COLO829 (cell line): ENCODE measurements at regions not wholly inside any gene's neighbourhood (a gene's known extent, or its start where the extent isn't known, plus 50 kb on each side); places are given as distances from the start of the nearest gene placed in this dataset.
"Not testable (repeated sequence)": the region's sequence is repeated elsewhere in the genome, so short reads cannot be mapped to it uniquely, and the experiment has no call there.

Experiments used
- DNase-seq: peaks from one replicate; pipeline ENCODE4 v3.0.0; 2012; ENCODE audit warnings: low spot score

DNA sequence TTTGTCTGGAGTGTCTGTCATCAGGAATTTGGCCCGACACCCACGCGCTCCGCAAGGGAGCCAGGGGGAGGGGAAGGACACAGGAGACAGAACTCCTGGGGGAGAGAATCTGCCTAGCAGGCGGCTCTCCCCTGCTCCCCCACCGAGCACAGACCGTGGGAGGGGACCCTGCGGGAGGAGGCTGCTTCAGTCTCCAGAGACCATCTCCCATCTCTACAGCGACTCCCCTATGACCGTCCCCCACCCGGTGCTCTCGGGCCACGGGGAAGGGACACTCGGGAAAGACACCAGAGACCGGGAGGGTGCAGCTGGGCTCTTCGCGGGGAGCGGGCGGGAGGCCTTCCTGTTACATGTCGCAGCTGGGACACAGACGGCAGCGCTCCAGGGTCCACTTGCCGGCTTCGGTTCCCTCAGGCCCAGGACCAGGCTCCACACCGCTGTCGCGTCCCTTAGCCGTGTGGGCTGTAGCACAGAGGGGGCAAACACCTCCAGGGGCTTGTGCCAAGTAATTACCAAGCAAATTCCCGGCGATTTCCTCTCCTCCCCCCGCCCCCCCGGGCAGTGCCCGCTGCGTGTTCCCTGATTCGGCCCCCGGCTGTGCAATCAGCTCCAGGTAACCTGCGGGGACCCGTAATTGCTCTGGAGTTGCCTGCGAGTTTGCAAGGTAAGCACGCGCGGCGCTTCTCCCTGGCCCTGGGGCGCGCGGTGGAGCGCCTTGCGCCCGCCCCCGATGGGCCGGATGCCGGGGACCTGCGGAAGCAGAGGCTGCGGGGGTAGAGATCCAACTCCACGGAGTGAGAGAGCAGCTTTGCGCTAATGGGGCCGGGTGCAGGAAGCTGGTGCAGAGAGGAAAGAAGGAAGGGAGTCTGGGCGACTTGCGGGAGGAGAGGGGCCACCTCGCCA is 155.1 kb upstream of the CADM1 start:
- DNase-seq: peak; percentile 50

DNA sequence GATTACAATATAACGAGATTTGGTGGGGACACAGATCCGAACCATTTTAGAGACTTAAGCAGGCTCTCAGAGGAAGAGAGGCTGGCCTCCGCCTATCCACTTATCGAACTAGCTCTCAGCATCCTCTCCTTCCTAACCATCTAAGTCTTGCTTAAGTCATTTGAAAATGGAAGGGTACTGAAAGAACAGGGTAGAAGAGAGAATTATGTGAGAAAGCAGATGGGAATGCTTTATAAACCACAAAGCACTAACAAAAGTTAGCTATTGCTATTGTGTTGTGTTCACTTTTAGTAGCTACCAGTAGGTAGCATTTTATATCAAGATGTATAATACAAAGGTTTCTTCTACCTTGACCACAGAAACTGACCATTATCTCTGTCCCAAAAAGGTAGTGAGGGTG is 153.4 kb upstream of the CADM1 start:
- no peak for DNase-seq

GRCh38 chr11:115656669-115657068 is 152.5 kb upstream of the CADM1 start:
- DNase-seq: no peak

DNA sequence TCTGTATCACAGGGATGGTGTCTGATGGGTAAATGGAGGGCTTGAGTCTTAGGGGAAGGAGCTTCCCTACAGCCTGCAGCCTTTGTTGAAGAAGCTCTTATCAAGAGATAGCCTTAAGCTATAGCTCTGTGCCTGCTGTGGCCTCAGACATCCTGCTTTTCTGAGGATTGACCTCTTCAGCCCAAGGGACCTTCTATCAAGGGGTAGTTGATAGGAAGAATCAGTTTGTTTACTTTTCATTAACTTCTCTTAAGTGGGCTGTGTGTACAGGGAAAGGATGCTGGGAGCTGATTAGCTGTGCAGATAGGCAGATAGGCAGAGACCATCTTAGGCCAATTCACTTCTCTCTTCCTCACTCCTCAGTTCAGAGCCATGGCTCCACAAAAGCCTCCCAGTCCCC is 151.8 kb upstream of the CADM1 start:
- no peak for DNase-seq

- DNase-seq: no peak
Observed at GRCh38 chr11:115654792-115655191, 150.6 kb upstream of the CADM1 start.

DNA sequence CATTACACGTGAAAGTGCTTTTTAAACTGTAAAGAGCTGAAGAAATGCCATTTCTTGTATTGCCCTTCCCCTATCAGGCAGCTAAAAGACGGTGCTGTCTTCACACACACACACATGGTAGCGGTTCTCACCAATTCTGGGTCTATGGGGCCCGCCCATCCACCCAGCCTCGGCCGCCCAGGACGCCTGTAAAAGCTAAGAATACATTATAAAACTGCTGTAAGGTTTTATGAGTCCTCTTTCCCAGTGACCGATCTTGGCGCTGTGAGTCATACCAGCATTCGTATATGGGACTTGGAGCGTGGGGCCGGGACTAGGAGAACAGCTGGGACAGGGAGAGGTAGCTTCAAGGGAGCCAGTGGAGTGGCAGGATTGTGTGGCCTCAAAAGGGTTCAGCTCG is 149.7 kb upstream of the CADM1 start:
- DNase-seq: no peak

GRCh38 chr11:115653076-115653475 is 148.9 kb upstream of the CADM1 start:
- DNase-seq: no peak

DNA sequence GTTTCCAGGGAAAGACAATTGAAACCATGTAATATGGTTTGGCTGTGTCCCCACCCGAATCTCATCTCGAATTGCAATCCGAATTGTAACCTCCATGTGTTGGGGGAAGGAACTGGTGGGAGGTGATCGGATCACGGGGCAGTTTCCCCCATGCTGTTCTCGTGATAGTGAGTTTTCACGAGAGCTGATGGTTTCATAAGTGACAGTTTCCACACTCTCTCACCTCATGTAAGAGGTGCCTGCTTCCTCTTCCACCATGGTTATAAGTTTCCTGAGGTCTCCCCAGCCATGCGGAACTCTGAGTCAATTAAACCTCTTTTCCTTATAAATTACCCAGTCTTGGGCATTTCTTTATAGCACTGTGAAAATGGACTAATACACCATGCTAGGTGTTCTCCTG is 148.3 kb upstream of the CADM1 start:
- DNase-seq: no peak

- DNase-seq: no peak
Observed at GRCh38 chr11:115652094-115652493, 147.9 kb upstream of the CADM1 start.

DNA sequence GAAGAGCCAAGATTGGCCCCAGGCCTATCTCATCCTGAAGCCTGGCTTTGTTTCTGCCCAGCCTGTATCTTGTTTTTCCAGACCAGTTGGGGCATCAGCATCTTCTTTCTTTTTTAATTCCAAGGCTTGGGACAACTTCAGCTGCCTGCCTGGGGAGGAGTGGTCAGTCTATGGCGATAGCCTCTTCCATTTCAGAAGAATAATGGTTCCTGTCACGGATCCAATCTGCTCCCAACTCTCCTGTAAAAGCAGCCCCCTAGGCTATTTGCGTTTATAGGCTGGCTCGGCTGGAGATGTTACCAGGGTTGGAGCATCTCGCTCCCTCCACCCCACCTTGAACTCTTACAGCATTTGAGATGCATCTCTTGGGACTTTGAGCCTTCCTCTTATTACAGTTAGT is 145.2 kb upstream of the CADM1 start:
- DNase-seq: no peak

GRCh38 chr11:115645631-115646317 is 141.6 kb upstream of the CADM1 start:
- DNase-seq: no peak

DNA sequence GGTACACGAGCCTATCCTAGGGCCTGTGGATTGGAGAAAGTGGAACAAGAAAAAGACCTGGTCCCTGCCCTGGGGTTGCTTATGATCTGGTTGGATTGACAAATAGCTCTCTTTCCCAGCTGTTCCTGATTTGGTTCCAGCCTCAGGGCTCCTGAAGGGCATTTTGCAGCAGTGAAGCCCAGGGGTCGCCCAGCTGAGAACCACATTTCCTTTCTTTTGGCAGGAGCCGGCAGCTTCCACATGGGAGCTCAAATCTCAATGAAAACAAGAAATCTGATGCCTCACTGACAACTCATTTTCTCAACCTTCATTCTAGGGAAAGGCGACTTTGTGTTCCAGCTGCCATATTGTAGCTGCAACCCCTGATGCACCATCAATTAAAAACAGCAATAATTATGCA is 140.6 kb upstream of the CADM1 start:
- no peak for DNase-seq

DNA sequence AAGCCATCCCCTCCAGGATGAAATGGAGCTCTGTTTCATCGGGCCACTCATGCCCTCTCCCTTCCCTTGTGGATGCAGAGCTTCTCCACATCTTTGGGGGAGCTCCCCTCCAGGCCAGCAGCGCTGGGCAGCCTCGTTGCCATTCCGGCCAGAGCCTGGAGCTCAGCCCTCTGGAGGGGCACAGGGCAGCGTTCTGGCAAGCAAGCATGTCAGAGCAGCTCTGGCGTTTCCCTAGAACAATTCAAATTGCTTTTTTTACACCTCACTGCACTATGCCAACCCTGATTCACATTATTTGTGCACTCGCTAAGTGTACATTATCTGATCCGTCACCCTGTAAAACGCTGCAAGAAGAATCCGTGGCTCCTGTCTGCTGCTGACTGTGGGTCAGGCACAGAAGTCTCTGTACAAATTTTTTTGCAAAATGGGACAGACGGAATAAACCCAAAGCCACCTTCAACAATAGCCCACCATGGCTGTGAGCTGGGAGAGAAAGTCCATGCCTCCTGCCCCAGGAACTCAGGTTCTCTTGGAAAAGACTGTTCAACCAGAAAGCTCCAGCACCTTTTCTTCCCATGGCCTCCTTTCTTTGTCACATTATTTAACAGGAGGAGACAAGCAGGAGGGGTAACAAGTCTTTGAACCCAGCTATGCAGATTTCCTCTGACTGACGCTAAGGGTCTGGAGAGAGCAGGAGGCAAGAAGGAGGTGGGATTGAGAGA is 139.5 kb upstream of the CADM1 start:
- no peak for DNase-seq

DNA sequence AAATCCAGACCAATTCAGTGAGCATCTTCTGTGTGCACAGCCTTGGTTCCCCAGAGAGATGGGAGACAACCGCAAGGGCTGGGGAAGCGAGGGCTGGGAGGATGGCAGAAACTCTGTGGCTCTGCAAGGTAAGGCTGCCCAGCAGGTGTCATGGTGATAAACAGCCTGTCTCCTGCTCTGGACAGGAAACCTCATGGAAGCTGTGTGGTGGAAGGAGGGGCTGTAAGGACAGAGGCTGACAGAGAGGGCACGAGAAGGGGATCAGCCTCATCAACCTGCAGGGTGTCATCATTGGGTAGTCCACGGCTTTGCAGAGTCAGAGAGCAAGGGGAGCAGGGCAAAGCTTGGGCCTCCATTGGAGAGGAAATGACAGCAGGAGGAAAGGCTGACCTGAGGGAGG is 138.4 kb upstream of the CADM1 start:
- DNase-seq: no peak

DNA sequence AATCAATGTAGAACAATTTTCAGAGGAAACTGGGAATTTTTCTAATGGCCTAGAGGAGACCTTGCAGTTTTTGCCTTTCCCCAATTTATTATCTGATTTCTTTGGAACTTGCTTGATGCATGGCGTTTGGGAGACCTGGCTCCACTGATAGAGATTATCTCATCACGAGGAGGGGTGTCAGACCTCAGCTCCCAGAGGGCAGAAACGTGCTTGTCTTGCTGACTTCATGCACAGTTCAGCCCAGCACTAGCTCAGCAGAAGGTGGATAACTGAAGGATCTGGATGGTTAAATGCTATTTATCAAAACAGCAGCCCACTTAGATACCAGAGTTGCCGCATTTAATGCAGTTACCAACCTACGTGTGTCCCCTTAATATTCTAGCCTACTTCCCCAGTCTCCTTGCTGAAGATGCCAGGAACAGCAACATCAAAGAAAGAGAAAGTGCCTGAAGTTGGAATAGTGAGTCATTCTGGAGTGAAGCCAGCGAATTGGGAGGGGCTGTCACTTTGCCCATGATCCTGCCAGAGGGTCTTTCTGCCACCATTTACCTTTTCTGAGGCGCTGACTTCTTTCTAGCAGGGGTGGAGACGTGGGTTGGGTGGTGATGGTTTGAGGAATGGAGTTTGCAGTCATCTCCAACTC is 133.5 kb upstream of the CADM1 start:
- no peak for DNase-seq

DNA sequence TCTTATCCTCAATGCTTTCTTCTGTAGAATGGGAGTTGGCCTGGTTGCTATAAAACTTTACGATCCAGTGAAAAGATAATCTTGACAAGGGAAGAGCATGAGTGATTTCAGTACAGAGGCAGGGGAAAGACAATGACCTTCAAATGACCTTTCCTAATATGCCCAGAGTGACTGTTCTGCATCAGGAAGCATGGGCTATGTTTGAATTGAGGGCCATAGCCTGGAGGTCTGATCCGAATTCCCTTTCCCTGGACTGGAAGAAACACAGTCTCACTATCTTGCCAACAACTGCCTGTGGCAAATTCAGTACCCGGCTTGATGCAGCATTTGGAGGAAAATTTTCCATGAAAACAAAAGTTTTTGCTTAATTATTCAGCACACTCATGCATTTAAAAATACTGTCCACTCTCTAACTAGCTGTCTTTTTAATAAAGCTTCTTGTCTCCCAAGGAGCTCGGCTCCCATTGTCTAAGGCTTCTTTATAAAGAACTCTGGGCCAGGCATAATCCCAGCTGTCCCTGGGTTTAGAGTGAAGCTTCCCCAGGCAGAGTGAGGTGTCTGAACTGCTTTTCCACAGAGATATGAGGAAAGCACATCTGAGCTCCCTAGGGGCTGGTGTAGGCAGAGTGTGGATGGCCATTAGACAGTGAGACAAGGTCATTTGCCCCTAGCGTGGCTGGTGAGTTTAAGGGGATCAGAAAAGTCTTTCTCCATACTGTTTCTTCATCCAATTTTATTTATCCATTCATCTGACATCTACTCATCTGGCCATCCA is 132.7 kb upstream of the CADM1 start:
- DNase-seq: no peak

- DNase-seq: not testable (repeated sequence)
Observed at GRCh38 chr11:115633977-115634376, 129.8 kb upstream of the CADM1 start.

GRCh38 chr11:115632061-115632460 is 127.8 kb upstream of the CADM1 start:
- no peak for DNase-seq

DNA sequence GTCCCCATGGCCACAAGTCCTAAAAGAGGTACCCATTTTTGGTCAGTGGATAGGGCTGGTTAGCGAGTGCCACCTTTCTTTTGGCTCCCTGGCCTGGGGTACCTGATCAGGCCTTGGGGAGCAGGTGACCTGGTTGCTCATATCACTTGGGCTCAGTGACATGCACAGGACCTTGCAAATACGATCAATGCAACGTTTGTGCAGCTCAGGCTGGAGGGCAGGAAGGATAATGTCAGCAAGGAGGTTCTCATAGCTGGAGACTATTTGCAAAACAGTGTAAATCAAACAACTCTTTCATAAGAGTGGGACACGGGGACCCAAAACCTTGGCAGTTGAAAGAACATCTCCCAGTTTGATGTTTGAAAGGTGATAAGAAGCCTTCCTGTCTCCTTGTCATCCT is 127.4 kb upstream of the CADM1 start:
- DNase-seq: no peak

- no peak for DNase-seq
Observed at GRCh38 chr11:115630214-115630613, 126.0 kb upstream of the CADM1 start.

GRCh38 chr11:115629456-115630015 is 125.3 kb upstream of the CADM1 start:
- DNase-seq: no peak
